Sciatic nerve (tissue), 2 donors: ENCODE measurements at regions not wholly inside any gene's neighbourhood (a gene's known extent, or its start where the extent isn't known, plus 50 kb on each side); places are given as distances from the start of the nearest gene placed in this dataset.

ENCODE experiments used
- ATAC-seq: fragments of 200-7000 bp; cut with Tn5 transposase; one replicate; pipeline ENCODE4 v1.9.1; 2020; ENCODE audit warnings: mild to moderate bottlenecking, moderate library complexity
- DNase-seq: peaks from one replicate; pipeline ENCODE4 v3.0.0-alpha.2; 2020; ENCODE audit warnings: low spot score
- intact Hi-C: fragments of 100-400 bp; cut with DNase I; formaldehyde crosslinking; loops from one replicate; pipeline ENCODE4 v1.14.2; 2022
- donor health status: DM: no; HTN: no; CAD: no.
- donor health status: DM: no; HTN: no; CAD: no.

- intact Hi-C loops, result no loop called here
- ATAC-seq, result no peak
- no peak for DNase-seq
Measured at GRCh38 chr2:2872309-2872617, 505.4 kb downstream of the EIPR1 start.

- intact Hi-C loops, result no loop called here
- ATAC-seq (no peak), DNase-seq (no peak)
Measured at GRCh38 chr2:2871480-2872308, 505.9 kb downstream of the EIPR1 start.

GRCh38 chr2:2870106-2870505, 507.5 kb downstream of the EIPR1 start:
- ATAC-seq (no peak), DNase-seq (no peak)
- intact Hi-C loops, result no loop called here

GRCh38 chr2:2869553-2869952, 508.1 kb downstream of the EIPR1 start:
- ATAC-seq (no peak), DNase-seq (no peak)
- intact Hi-C loops, result no loop called here

GRCh38 chr2:2868085-2868484, 509.5 kb downstream of the EIPR1 start:
- intact Hi-C loops, result no loop called here
- no peak for DNase-seq

GRCh38 chr2:2867397-2867979, 510.1 kb downstream of the EIPR1 start:
- no peak for ATAC-seq
- DNase-seq, result no peak
- intact Hi-C loops, result no loop called here

More at GRCh38 chr2:2868085-2868484, 509.5 kb downstream of the EIPR1 start:
- ATAC-seq, result peak; percentile 55

GRCh38 chr2:2866459-2866858, 511.2 kb downstream of the EIPR1 start:
- intact Hi-C loops, result no loop called here
- DNase-seq (no peak), ATAC-seq (no peak)

GRCh38 chr2:2862386-2862785, 515.2 kb downstream of the EIPR1 start:
- intact Hi-C loops, result no loop called here
- DNase-seq (no peak), ATAC-seq (no peak)

GRCh38 chr2:2861666-2862240, 515.9 kb downstream of the EIPR1 start:
- ATAC-seq, result no peak
- DNase-seq, result no peak
- intact Hi-C loops, result no loop called here

GRCh38 chr2:2860589-2861300, 516.9 kb downstream of the EIPR1 start:
- DNase-seq, result no peak
- intact Hi-C loops, result no loop called here
- ATAC-seq, result no peak

- no peak for ATAC-seq
- intact Hi-C loops, result no loop called here
- DNase-seq, result no peak
Measured at GRCh38 chr2:2859732-2860131, 517.9 kb downstream of the EIPR1 start.

GRCh38 chr2:2859164-2859563, 518.5 kb downstream of the EIPR1 start:
- DNase-seq, result no peak
- intact Hi-C loops, result no loop called here

GRCh38 chr2:2856723-2857415, 520.7 kb downstream of the EIPR1 start:
- DNase-seq, result no peak
- ATAC-seq, result no peak
- intact Hi-C loops, result no loop called here

More at GRCh38 chr2:2859164-2859563, 518.5 kb downstream of the EIPR1 start:
- ATAC-seq, result no peak

GRCh38 chr2:2855297-2855696, 522.3 kb downstream of the EIPR1 start:
- ATAC-seq (no peak), DNase-seq (no peak)
- intact Hi-C loops, result no loop called here

- intact Hi-C loops, result no loop called here
- DNase-seq (no peak), ATAC-seq (no peak)
Measured at GRCh38 chr2:2853346-2853745, 522.3 kb upstream of the MYT1L start.

- intact Hi-C loops, result no loop called here
- ATAC-seq (no peak), DNase-seq (no peak)
Measured at GRCh38 chr2:2851806-2852777, 521.0 kb upstream of the MYT1L start.

- no peak for DNase-seq
- intact Hi-C loops, result no loop called here
- ATAC-seq, result no peak
Measured at GRCh38 chr2:2851316-2851715, 520.2 kb upstream of the MYT1L start.

GRCh38 chr2:2850859-2851258, 519.8 kb upstream of the MYT1L start:
- intact Hi-C loops, result no loop called here
- ATAC-seq (no peak), DNase-seq (no peak)
